NCI-H1048 (cell line): ENCODE measurements at regions not wholly inside any gene's neighbourhood (a gene's known extent, or its start where the extent isn't known, plus 50 kb on each side); places are given as distances from the start of the nearest gene placed in this dataset.
A peak's percentile ranks its signal among the peaks of the same experiment; 100 is the strongest.
"Not testable (repeated sequence)": the region's sequence is repeated elsewhere in the genome, so short reads cannot be mapped to it uniquely, and the experiment has no call there.

Experiments
- DNase-seq: peaks from one replicate; lab custom pipeline; 2025; lab: John Stamatoyannopoulos, UW

- no peak for DNase-seq
Observed at GRCh38 chr10:108601851-108602250, 1321.5 kb downstream of the XPNPEP1 start.

GRCh38 chr10:108600511-108600910, 1322.8 kb downstream of the XPNPEP1 start:
- DNase-seq = not testable (repeated sequence)

- DNase-seq = not testable (repeated sequence)
Observed at GRCh38 chr10:108599317-108599716, 1324.0 kb downstream of the XPNPEP1 start.

- no peak for DNase-seq
Observed at GRCh38 chr10:108598831-108599230, 1324.5 kb downstream of the XPNPEP1 start.

GRCh38 chr10:108598320-108598695, 1325.0 kb downstream of the XPNPEP1 start:
- no peak for DNase-seq

GRCh38 chr10:108597657-108598319, 1325.5 kb downstream of the XPNPEP1 start:
- DNase-seq = no peak

- no peak for DNase-seq
Observed at GRCh38 chr10:108597031-108597430, 1326.3 kb downstream of the XPNPEP1 start.

GRCh38 chr10:108592956-108593355, 1330.4 kb downstream of the XPNPEP1 start:
- peak; percentile 16 for DNase-seq

- no peak for DNase-seq
Observed at GRCh38 chr10:108591417-108591816, 1331.9 kb downstream of the XPNPEP1 start.

GRCh38 chr10:108586424-108586823, 1336.9 kb downstream of the XPNPEP1 start:
- DNase-seq = no peak

- no peak for DNase-seq
Observed at GRCh38 chr10:108583877-108584276, 1339.4 kb downstream of the XPNPEP1 start.

GRCh38 chr10:108582888-108583287, 1340.4 kb downstream of the XPNPEP1 start:
- DNase-seq = no peak

- DNase-seq = no peak
Observed at GRCh38 chr10:108582387-108582786, 1340.9 kb downstream of the XPNPEP1 start.

GRCh38 chr10:108578258-108578657, 1345.1 kb downstream of the XPNPEP1 start:
- no peak for DNase-seq

GRCh38 chr10:108574233-108574632, 1349.1 kb downstream of the XPNPEP1 start:
- DNase-seq = no peak

GRCh38 chr10:108568824-108569223, 1354.5 kb downstream of the XPNPEP1 start:
- no peak for DNase-seq

GRCh38 chr10:108567899-108568752, 1355.2 kb downstream of the XPNPEP1 start:
- no peak for DNase-seq

- DNase-seq = no peak
Observed at GRCh38 chr10:108566316-108567107, 1356.8 kb downstream of the XPNPEP1 start.

GRCh38 chr10:108562105-108562504, 1361.2 kb downstream of the XPNPEP1 start:
- no peak for DNase-seq

GRCh38 chr10:108561649-108562048, 1361.7 kb downstream of the XPNPEP1 start:
- no peak for DNase-seq

GRCh38 chr10:108560488-108560887, 1362.8 kb downstream of the XPNPEP1 start:
- DNase-seq = no peak

- DNase-seq = no peak
Observed at GRCh38 chr10:108556186-108556585, 1367.1 kb downstream of the XPNPEP1 start.

- DNase-seq = no peak
Observed at GRCh38 chr10:108545921-108546320, 1377.4 kb downstream of the XPNPEP1 start.
